Tibial artery (tissue), 4 donors: ENCODE measurements at regions not wholly inside any gene's neighbourhood (a gene's known extent, or its start where the extent isn't known, plus 50 kb on each side); places are given as distances from the start of the nearest gene placed in this dataset.

Experiments used
- DNase-seq, 2 donors: peaks; one replicate each; pipeline ENCODE4 v3.0.0-alpha.2; 2019
- H3K27ac ChIP-seq, 2 donors: fragments of 200-600 bp; sonication (generic) in 1 of 2; 1 replicate in 1 of 2; 2 replicates in 1 of 2; pipeline ENCODE4 v1.5.1; 2018 to 2019; ENCODE audit warnings: mild to moderate bottlenecking in 1 of 2
- H3K27me3 ChIP-seq, 2 donors: fragments of 200-600 bp; sonication (generic) in 1 of 2; one replicate each; pipeline versions ENCODE4 v1.5.1 to v1.6.0; 2016 to 2019
- H3K36me3 ChIP-seq, 3 donors: fragments of 200-600 bp; sonication (generic) in 2 of 3; one replicate each; pipeline ENCODE4 v1.5.1; 2016 to 2019; ENCODE audit warnings: mild to moderate bottlenecking in 2 of 3
- H3K4me1 ChIP-seq, 4 donors: fragments of 200-600 bp; sonication (generic) in 2 of 4; 1 replicate in 3 of 4; 2 replicates in 1 of 4; pipeline ENCODE4 v1.5.1; 2016 to 2019
- H3K4me3 ChIP-seq, 2 donors: fragments of 200-600 bp; sonication (generic) in 1 of 2; 1 replicate in 1 of 2; 2 replicates in 1 of 2; pipeline ENCODE4 v1.5.1; 2018 to 2019; ENCODE audit warnings: mild to moderate bottlenecking in 2 of 2
- H3K9me3 ChIP-seq, 3 donors: fragments of 200-600 bp; sonication (generic) in 1 of 3; one replicate each; pipeline ENCODE4 v1.5.1; 2016 to 2019
- CTCF ChIP-seq, 2 experiments: fragments of 200-600 bp in 1 of 2; fragments of 450-650 bp in 1 of 2; IDR thresholded peaks; one replicate each; pipeline ENCODE4 v1.5.1; 2017 to 2019; ENCODE audit warnings: antibody characterized with exemption in 2 of 2, mild to moderate bottlenecking in 1 of 2, moderate library complexity in 1 of 2
- intact Hi-C: fragments of 100-400 bp; cut with DNase I; formaldehyde crosslinking; loops from one replicate; pipeline ENCODE4 v1.15.0; 2023; ENCODE audit warnings: low total_unique reads

- Histone ChIP-seq H3K36me3 (no peaks in the 10 kb centered on the region), H3K9me3 (peaks cover 0 to 5% (median 0%) of the 10 kb centered on the region in 3 donors), H3K4me3 (no peak overlapping the region), H3K27ac (no peak overlapping the region), H3K27me3 (peaks cover 0 to 5% of the 10 kb centered on the region in 2 donors), H3K4me1 (peaks cover 0 to 3% (median 1%) of the 10 kb centered on the region in 4 donors)
- intact Hi-C loops = no loop called here
- DNase-seq = no peak
- no peak for TF ChIP-seq CTCF (IDR thresholded peaks at IDR 0.05)
Observed at GRCh38 chr1:164325786-164326185, 233.2 kb upstream of the PBX1 start.

DNA sequence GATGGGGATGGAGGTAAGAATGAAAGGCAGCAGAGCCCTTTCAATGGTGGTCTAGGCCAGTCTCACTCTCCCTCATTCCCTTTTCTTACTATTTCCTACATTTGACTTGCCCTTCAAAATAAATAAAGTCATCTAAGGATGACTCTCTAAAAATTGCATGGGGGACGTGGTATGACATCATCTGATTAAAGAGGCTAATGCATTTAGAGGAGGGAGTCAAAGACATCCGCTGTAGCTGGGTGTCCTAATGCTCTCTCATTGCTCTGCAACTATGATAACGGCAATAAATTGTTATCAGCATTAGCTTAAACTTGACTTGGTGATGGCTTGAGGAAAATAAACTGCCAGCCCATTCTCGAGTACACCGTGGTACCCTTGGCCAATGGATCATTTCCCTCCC is 225.6 kb upstream of the PBX1 start:
- H3K9me3 ChIP-seq = no peaks in the 10 kb centered on the region
- no peaks in the 10 kb centered on the region for H3K36me3 ChIP-seq
- no peak for DNase-seq
- TF ChIP-seq CTCF (IDR thresholded peaks at IDR 0.05) = no peak
- no peaks in the 10 kb centered on the region for H3K27me3 ChIP-seq
- H3K4me1 ChIP-seq = no peaks in the 10 kb centered on the region
- no peak overlapping the region for H3K27ac ChIP-seq
- H3K4me3 ChIP-seq = no peak overlapping the region
- intact Hi-C loops = no loop called here

GRCh38 chr1:164337394-164337793 is 221.6 kb upstream of the PBX1 start:
- DNase-seq = no peak
- TF ChIP-seq CTCF (IDR thresholded peaks at IDR 0.05) = no peak
- no peaks in the 10 kb centered on the region for H3K4me1 ChIP-seq
- no peaks in the 10 kb centered on the region for H3K36me3 ChIP-seq
- no peaks in the 10 kb centered on the region for H3K9me3 ChIP-seq
- no peak overlapping the region for H3K27ac ChIP-seq
- no peaks in the 10 kb centered on the region for H3K27me3 ChIP-seq
- intact Hi-C loops = no loop called here
- H3K4me3 ChIP-seq = no peak overlapping the region

DNA sequence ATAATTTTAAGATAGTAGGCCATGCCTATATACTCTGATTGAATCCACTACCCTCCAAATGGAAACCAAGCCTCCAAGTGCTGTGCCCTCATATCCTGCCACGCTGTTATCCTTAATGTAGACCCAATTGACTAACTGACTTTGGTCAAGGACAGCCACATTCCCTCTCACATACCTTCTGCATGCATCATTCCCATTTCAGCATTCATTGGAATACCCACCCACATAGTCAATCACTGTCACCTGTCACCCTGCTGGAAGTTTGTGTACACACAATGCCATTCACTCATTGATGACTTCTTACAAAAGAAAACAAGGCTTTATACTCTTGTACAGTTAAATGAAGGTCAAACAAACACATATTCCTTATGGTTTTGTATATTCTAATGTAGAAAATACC is 221.1 kb upstream of the PBX1 start:
- Histone ChIP-seq H3K27ac (no peak overlapping the region), H3K9me3 (no peaks in the 10 kb centered on the region), H3K4me3 (no peak overlapping the region), H3K27me3 (no peaks in the 10 kb centered on the region), H3K4me1 (no peaks in the 10 kb centered on the region), H3K36me3 (no peaks in the 10 kb centered on the region)
- no peak for DNase-seq
- intact Hi-C loops = no loop called here
- no peak for TF ChIP-seq CTCF (IDR thresholded peaks at IDR 0.05)

DNA sequence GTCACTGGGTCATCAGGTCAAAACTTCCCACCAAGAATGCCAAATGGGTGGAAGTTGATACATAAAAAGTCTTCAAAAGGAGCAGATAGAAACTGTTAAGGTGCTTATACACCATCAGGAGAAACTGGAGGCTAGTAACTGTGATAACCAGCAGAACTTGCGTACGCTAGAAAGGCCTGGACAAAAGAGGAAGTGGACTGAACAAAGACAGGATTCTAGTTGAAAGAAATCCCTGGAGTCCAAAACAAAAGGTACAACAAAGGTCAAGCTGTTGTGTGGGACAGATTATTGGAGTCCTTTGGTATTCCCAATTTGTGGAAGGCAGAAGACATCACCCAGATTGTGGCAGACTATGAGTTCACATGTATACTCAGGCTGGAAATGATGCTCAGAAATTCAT is 215.8 kb upstream of the PBX1 start:
- no peaks in the 10 kb centered on the region for H3K36me3 ChIP-seq
- DNase-seq = no peak
- H3K4me1 ChIP-seq = no peaks in the 10 kb centered on the region
- intact Hi-C loops = no loop called here
- H3K27me3 ChIP-seq = no peaks in the 10 kb centered on the region
- TF ChIP-seq CTCF (IDR thresholded peaks at IDR 0.05) = no peak
- no peak overlapping the region for H3K4me3 ChIP-seq
- peaks cover 0 to 10% (median 7%) of the 10 kb centered on the region in 3 donors for H3K9me3 ChIP-seq
- no peak overlapping the region for H3K27ac ChIP-seq

GRCh38 chr1:164347980-164348379 is 211.0 kb upstream of the PBX1 start:
- no peak for TF ChIP-seq CTCF (IDR thresholded peaks at IDR 0.05)
- H3K27ac ChIP-seq = no peak overlapping the region
- no peaks in the 10 kb centered on the region for H3K27me3 ChIP-seq
- no peak overlapping the region for H3K4me3 ChIP-seq
- peaks cover 0 to 39% (median 12%) of the 10 kb centered on the region in 3 donors for H3K9me3 ChIP-seq
- no peaks in the 10 kb centered on the region for H3K36me3 ChIP-seq
- no peak for DNase-seq
- no peaks in the 10 kb centered on the region for H3K4me1 ChIP-seq
- intact Hi-C loops = no loop called here
